ENCODE measurements at regions not wholly inside any gene's neighbourhood (a gene's known extent, or its start where the extent isn't known, plus 50 kb on each side); places are given as distances from the start of the nearest gene placed in this dataset.
"Not testable (repeated sequence)": the region's sequence is repeated elsewhere in the genome, so short reads cannot be mapped to it uniquely, and the experiment has no call there.

DNA sequence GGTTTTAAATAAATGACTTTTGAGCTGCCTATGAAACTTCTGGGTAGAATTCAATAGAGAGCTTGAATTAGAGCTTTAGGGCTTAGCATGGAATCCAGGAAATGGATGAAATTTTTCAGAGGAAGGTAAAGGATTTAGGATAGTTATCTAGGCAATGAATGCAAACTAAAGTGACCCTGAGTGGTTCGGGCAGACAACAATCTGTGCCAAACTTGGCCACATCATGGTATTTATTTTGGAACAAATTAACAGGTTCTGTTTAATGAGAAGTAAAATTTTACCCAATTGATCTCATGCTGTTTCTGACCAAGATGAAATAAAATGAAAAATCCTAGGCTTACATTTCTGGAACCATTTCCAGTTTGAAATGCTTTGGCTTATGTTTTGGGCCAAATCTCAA is 934.4 kb downstream of the MAT2B start:
- no peak for DNase-seq

DNA sequence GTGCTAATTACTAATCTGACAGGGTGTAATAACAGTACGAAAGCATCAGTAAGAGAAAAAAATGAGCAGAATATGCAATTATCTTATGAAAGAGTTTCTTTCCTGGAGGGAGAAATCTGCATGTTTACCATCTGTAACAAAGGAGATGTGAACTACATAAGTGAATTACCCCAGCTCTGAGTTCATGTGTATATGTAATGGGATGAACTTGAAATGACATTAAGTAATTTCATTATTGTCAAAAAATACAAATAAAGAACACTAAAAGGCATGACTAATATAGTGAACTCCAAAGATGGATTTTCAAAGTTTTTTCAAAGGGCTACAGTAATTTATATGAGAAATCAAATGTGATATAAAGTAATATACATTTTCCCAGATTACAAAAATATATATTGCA is 944.0 kb downstream of the MAT2B start:
- DNase-seq = no peak

- no peak for DNase-seq
These were observed 960.6 kb downstream of the MAT2B start for GRCh38 chr5:164466033-164466432.

DNA sequence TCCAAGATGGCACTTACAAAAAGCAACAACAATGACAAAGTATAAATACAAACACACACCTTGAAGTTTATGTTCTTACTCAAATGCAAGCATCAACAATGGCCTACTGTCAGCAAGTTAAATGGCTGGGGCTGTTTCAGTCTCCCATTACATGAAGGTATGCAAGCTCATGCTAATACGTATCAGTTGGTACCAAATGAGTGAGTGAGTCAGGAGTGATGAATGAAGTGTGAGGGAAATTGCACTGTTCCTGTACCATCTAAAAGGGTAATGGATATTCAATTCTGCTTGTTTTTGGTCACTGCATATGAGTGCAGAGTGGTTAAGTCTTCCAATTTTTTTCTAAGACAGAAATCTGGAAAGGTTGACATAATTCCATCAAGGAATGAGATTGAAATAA is 964.9 kb downstream of the MAT2B start:
- no peak for DNase-seq

DNA sequence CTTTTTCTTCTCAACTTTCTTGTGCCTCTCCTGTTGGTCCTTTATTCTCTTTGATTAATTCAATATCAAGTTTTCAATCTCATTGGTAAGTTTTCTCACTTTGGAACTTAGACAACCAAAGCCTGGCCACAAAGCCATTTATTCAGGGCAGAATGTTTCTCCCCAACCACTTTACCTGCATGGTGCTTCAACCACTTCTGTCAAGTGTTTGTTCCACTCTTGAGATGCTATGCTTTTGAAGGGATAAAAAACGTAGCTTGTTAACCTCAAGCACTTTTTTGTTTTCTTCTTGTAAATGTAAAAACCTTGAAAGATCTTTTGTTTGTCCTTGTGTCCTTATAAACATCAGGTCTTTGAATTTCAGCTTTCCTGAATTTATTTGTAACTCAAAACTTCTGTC is 966.7 kb downstream of the MAT2B start:
- DNase-seq = no peak

DNA sequence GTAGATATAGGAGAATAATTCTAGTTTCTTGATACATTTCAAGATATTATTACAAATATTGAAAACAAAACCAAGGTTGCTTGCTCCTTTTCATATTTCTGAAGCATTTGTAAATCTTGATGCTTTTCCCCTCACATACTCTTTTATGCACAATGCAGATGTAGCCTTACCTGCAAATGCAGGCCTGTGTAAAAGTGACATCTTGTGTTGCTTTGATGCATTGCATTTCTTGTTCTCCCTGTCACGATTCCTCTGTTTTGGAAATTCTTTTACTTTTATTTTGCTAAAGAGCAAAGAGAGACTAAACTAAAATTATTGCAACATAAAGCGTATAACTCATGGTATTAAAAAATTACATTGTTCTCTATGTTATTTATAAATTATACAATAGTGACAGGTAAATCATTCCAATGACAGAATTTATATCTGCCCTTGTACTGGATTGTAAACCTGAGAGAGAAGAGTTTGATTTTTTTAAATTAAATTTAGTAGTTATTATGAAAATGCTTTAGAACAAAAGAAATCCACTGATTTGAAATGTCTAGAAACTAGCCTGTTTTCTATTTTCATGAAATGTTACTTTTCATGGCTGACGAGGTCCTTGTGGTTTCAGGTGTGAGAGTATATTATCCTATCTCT is 970.0 kb downstream of the MAT2B start:
- no peak for DNase-seq

DNA sequence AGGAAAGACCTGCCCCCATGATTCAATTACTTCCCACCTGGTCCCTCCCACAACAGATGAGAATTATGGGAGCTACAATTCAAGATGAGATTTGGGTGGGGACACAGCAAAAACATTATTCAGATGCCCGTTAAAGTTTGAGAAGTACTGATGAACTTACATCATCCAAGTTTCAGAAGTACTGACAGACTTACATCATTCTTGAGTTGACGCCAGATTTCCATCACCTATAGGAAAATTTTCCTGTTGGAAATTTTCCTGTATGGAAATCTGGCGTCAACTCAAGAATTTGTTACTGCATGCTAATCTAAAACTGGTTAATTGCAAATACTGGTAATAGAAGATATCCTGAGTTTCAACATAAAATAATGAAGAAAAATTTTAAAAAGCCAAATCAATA is 975.9 kb downstream of the MAT2B start:
- no peak for DNase-seq

DNA sequence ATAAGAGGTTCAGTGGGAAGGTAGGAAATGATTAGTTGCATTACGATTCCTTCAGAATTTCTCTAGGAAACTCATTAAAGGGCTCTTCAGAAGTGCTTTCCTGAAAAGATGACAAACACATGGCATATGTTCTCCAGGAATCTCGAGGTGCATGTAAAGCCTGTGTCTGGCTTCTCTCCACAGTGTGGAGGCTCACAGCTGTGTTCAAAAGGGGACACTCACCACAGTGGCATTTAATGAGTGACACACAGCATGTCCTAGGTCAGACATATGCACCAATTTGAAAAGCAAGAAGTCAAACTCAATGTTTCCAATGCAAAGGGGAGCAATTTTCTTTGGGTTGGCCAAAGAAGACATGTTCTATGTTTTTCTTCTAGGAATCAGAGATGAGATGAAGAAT is 976.9 kb downstream of the MAT2B start:
- no peak for DNase-seq

DNA sequence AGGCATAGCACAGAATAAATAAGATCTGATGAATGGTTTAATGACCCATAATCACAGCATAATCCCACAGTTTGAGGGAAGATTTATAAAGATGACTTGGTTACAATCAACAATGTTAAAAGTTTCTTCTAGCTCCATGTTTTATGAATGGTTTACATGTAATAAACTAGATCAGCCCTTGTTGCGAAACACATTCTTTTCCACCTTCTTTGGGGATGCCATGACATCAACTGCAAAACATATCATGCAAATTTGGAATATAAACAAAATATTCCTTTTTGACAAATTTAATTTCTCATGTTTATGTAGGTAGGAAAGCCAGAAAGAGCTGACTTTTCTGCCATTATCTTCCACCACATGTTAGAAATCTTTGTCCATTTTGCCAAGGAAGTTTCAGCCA is 979.5 kb downstream of the MAT2B start:
- no peak for DNase-seq

GRCh38 chr5:164487939-164488338 is 982.5 kb downstream of the MAT2B start:
- no peak for DNase-seq

DNA sequence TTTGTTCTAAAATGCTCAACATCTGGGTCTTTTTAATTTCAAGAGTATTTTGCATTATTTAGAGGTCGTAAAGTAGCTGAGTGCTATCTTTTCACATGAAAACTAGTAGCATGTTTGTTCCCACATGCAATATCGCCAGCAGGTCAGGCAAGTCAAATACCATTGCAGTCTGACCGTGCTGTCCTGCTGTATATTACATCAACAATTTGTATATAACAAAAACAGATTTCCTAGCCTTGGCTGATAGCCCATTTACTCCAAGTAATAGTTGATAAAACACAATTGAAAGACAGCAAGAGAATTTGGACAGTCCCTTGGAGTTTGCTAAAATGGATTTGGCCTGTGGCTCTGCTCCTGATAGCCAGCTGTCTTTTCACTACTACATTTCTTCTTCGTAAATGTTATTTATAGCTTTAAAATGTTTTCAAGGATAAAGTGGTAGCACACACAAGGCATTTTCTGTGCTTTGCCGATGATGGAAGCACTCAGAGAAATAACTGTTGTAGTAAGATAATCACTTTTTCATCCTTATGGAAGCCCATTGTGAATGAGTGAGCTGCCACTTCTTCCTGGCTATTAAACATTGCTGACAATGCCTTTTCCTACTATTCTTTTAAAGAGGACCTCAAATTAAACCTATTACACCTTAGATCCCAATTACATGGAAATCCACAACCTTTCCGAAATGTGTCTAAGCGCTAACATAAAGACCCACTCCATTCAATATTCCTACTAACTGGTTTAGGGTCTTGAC is 992.1 kb downstream of the MAT2B start:
- DNase-seq = no peak

GRCh38 chr5:164498438-164498837 is 993.0 kb downstream of the MAT2B start:
- DNase-seq = no peak

GRCh38 chr5:164500856-164501255 is 995.4 kb downstream of the MAT2B start:
- no peak for DNase-seq

- no peak for DNase-seq
These were observed 995.9 kb downstream of the MAT2B start for GRCh38 chr5:164501344-164501743.

DNA sequence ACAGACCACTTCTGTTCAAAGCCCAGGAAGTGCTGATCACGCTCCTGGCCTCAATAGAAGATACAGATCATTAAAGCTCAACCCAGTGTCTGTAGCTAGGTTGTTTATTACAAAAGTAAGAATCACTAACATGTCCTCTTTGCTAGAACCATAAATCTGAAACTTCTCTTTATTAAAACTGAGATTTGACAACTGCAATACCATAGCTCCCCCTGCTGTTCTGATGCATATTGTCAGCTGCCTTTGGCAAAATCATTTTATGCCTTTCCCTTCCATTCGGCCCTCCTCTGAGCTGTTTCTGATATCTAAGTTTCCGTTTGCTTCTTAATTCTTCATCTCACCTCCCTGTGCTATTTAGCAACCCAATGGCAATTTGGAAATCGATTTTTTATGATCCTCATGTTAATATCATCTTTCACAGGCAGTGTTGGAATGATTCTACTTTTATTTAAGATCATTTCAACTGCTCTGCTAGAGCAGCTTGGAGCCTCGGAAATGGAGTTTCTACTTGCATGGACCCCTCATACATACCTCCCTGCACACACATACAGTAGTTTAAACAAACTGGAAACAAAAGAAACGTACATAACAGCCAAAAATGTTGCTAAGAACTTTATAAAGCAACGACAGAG is 998.8 kb downstream of the MAT2B start:
- peak; percentile 3 to 8 for DNase-seq

- DNase-seq = no peak
These were observed 1000.4 kb downstream of the MAT2B start for GRCh38 chr5:164505791-164506190.

GRCh38 chr5:164518067-164518740 is 1012.8 kb downstream of the MAT2B start:
- no peak for DNase-seq

- no peak for DNase-seq
These were observed 1013.3 kb downstream of the MAT2B start for GRCh38 chr5:164518741-164519080.

GRCh38 chr5:164532235-164532900 is 1026.9 kb downstream of the MAT2B start:
- DNase-seq = no peak

DNA sequence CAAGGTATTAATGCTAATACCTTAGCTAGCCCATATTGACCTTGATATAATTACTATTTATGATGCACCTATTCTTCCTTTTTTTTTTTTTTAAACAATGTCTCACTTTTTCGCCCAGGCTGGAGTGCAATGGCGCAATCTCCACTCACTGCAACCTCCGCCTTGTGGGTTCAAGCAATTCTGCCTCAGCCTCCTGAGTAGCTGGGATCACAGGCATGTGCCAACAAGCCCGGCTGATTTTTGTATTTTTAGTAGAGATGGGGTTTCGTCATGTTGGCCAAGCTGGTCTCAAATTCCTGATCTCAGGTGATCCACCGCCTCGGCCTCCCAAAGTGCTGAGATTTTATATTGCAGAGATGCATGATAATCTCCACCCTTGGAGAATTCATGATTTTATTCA is 1028.0 kb downstream of the MAT2B start:
- DNase-seq = not testable (repeated sequence)

- no peak for DNase-seq
These were observed 1034.8 kb downstream of the MAT2B start for GRCh38 chr5:164540174-164540573.

DNA sequence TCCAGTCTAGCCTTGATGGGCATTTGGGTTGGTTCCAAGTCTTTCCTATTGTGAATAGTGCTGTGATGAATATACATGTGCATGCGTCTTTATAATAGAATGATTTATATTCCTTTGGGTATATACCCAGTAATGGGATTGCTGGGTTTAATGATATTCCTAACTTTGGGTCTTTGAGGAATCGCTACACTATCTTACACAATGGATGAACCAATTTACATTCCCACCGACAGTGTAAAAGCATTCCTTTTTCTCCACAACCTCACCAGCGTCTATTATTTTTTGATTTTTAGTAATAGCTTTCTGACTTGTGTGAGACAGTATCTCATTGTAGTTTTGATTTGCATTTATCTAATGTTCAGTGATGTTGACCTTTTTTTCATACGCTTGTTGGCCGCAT is 1040.1 kb downstream of the MAT2B start:
- no peak for DNase-seq

GRCh38 chr5:164553851-164554250 is 1048.4 kb downstream of the MAT2B start:
- DNase-seq = no peak

Data from stimulated activated CD4-positive, alpha-beta T cell treated with anti-CD3 and anti-CD28 coated beads, Interleukin-2, amount 100 ng/mL, for 48 hours (primary cell).